ENCODE measurements at regions not wholly inside any gene's neighbourhood (a gene's known extent, or its start where the extent isn't known, plus 50 kb on each side); places are given as distances from the start of the nearest gene placed in this dataset.

DNA sequence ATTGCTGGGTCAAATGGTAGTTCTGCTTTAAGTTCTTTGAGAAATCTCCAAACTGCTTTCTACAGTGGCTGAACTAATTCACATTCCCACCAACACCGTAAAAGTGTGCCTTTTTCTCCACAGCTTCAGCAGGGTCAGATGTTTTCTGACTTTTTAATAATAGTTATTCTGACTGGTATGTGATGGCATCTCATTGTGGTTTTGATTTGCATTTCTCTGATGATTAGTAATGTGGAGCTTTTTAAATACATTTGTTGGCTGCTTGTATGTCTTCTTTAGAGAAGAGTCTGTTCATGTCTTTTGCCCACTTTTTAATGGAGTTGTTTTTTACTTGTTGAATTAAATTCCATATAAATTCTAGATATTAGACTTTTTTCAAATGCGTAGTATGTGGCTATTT lies 257.5 kb upstream of the ANKRD50 start:
- TF ChIP-seq, protein P1, sequence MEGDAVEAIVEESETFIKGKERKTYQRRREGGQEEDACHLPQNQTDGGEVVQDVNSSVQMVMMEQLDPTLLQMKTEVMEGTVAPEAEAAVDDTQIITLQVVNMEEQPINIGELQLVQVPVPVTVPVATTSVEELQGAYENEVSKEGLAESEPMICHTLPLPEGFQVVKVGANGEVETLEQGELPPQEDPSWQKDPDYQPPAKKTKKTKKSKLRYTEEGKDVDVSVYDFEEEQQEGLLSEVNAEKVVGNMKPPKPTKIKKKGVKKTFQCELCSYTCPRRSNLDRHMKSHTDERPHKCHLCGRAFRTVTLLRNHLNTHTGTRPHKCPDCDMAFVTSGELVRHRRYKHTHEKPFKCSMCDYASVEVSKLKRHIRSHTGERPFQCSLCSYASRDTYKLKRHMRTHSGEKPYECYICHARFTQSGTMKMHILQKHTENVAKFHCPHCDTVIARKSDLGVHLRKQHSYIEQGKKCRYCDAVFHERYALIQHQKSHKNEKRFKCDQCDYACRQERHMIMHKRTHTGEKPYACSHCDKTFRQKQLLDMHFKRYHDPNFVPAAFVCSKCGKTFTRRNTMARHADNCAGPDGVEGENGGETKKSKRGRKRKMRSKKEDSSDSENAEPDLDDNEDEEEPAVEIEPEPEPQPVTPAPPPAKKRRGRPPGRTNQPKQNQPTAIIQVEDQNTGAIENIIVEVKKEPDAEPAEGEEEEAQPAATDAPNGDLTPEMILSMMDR (IDR thresholded peaks at IDR 0.05; ENCODE audit: low read depth, low read length), result no peak
- TF ChIP-seq EZH2phosphoT487 (IDR thresholded peaks at IDR 0.05; ENCODE audit: low read depth), result no peak

All from OCI-LY3 (cell line).